BE2C (cell line): ENCODE measurements at regions not wholly inside any gene's neighbourhood (a gene's known extent, or its start where the extent isn't known, plus 50 kb on each side); places are given as distances from the start of the nearest gene placed in this dataset.

ENCODE experiments used
- DNase-seq: peaks from one replicate; pipeline ENCODE4 v3.0.0-alpha.2; 2020
- H3K27me3 ChIP-seq: fragments of 250-450 bp; sonication (Bioruptor Pico); 2 replicates; pipeline ENCODE4 v1.5.1; 2020; ENCODE audit warnings: mild to moderate bottlenecking
- H3K36me3 ChIP-seq: fragments of 250-450 bp; sonication (Bioruptor Pico); 2 replicates; pipeline ENCODE4 v1.5.1; 2020; ENCODE audit warnings: mild to moderate bottlenecking
- H3K4me1 ChIP-seq: fragments of 250-450 bp; sonication (Bioruptor Pico); 2 replicates; pipeline ENCODE4 v1.5.1; 2020
- H3K4me3 ChIP-seq: 2 replicates; pipeline ENCODE4 v1.5.1; 2011; ENCODE audit warnings: low read depth, low read length
- H3K9me3 ChIP-seq: fragments of 250-450 bp; sonication (Bioruptor Pico); 2 replicates; pipeline ENCODE4 v1.5.1; 2020
- TF ChIP-seq, protein P1 (sequence below): IDR thresholded peaks from 2 replicates; pipeline ENCODE4 v1.5.1; 2012; ENCODE audit warnings: mild to moderate bottlenecking, low read depth, low read length

DNA sequence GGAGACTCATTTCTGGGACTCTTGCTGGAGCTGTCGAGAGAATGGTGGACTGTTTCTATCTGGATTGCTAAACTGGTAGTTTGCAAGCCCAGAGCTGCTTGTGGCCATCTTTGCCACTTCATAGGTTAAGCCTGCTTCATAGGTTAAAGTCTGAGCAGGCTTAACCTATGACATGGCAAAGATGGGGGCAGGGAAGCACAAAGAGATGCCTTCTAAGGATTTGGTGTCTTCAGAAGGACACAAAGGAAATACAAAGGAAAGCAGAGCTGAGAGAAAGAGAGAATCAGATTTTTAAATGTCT lies 78.4 kb upstream of the MAX start:
- H3K36me3 ChIP-seq, result no peaks in the 10 kb centered on the region
- peaks cover 7% of the 10 kb centered on the region for H3K4me1 ChIP-seq
- no peaks in the 10 kb centered on the region; the same call in 1 of the 2 replicates for H3K27me3 ChIP-seq
- TF ChIP-seq, protein P1, sequence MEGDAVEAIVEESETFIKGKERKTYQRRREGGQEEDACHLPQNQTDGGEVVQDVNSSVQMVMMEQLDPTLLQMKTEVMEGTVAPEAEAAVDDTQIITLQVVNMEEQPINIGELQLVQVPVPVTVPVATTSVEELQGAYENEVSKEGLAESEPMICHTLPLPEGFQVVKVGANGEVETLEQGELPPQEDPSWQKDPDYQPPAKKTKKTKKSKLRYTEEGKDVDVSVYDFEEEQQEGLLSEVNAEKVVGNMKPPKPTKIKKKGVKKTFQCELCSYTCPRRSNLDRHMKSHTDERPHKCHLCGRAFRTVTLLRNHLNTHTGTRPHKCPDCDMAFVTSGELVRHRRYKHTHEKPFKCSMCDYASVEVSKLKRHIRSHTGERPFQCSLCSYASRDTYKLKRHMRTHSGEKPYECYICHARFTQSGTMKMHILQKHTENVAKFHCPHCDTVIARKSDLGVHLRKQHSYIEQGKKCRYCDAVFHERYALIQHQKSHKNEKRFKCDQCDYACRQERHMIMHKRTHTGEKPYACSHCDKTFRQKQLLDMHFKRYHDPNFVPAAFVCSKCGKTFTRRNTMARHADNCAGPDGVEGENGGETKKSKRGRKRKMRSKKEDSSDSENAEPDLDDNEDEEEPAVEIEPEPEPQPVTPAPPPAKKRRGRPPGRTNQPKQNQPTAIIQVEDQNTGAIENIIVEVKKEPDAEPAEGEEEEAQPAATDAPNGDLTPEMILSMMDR, result no peak
- no peak for DNase-seq
- no peaks in the 10 kb centered on the region for H3K9me3 ChIP-seq
- H3K4me3 ChIP-seq, result no peak overlapping the region

DNA sequence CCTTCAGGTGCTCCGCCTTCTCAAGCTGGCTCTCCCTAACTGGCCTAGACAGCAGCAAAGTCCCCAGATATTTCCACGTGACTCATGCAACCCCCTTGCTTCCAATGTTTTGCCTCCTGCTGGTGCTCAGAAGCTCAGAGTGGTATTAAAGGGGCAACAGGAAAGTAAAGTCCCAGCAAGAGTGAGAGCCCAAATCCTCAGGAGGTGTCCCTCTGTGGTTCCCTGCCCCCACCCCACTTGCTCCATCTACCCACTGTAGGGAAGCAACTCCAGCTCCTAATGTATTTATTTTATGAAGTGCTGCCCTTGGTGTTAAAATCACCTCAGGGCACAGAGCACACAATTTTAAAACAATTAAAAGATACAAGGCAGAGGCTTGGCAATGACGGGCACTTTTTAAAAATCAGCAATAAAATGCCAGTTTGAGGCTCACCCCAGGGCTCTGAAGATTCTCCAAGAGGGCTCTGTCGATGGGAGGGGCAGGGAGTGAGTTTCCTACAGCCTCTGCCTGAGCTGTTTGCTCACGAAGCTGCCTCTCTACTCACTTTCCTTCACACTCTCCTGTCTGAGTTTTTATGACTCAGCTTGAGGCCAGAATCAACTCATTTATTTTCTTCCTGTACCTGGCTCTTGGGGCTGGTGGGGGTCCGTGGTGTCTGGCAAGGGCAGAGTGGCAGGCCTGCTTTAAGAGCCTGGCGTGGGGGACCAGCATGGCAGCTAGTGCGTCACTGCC lies 81.9 kb upstream of the MAX start:
- Histone ChIP-seq H3K9me3 (no peaks in the 10 kb centered on the region), H3K27me3 (no peaks in the 10 kb centered on the region; the same call in 1 of the 2 replicates), H3K36me3 (no peaks in the 10 kb centered on the region), H3K4me1 (peaks cover 7% of the 10 kb centered on the region), H3K4me3 (no peak overlapping the region)
- DNase-seq, result no peak
- TF ChIP-seq, protein P1, result no peak

DNA sequence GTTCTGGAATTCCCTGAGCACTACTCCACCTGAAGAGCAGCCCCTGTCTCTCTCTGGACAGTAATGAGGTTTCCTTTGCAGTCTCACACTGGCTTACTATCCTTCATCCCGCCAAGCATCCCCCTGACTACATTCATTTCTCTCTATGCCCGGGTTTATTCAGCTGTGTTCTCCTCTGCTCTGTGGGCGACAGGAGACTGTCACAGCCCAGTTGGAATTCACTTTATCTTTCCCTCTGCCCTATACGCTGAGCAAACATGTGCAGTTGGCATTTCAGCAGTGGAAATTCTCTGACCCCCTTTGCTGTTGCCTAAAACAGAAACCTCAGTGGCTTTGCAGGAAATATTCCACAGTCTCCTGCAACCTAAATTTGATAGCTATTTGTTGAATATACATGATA lies 83.5 kb upstream of the MAX start:
- no peak for DNase-seq
- Histone ChIP-seq H3K9me3 (no peaks in the 10 kb centered on the region), H3K27me3 (no peaks in the 10 kb centered on the region; the same call in 1 of the 2 replicates), H3K4me1 (no peaks in the 10 kb centered on the region), H3K36me3 (no peaks in the 10 kb centered on the region), H3K4me3 (no peak overlapping the region)
- TF ChIP-seq, protein P1, result no peak

DNA sequence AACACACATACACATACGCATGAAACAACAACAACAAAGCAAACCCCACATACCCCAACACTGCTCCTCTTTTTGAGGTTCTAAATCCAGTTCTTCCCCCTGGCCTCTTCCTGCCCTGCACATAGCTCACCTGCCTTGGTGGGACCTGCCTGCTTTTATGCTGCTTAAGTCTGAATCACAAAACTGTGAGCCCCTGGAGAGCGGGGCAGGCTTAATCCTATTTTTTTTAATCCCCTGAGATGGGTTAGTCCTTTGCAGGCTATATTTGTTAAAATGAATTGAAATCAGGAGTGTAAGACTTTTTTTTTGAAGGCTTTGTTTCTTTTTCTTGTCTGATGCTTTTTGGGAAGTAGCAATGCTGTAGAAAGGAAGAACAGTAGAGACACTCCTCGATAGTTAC lies 84.6 kb upstream of the MAX start:
- Histone ChIP-seq H3K4me3 (no peak overlapping the region), H3K27me3 (no peaks in the 10 kb centered on the region; the same call in 1 of the 2 replicates), H3K4me1 (no peaks in the 10 kb centered on the region), H3K9me3 (no peaks in the 10 kb centered on the region), H3K36me3 (no peaks in the 10 kb centered on the region)
- DNase-seq, result no peak
- TF ChIP-seq, protein P1, result no peak

DNA sequence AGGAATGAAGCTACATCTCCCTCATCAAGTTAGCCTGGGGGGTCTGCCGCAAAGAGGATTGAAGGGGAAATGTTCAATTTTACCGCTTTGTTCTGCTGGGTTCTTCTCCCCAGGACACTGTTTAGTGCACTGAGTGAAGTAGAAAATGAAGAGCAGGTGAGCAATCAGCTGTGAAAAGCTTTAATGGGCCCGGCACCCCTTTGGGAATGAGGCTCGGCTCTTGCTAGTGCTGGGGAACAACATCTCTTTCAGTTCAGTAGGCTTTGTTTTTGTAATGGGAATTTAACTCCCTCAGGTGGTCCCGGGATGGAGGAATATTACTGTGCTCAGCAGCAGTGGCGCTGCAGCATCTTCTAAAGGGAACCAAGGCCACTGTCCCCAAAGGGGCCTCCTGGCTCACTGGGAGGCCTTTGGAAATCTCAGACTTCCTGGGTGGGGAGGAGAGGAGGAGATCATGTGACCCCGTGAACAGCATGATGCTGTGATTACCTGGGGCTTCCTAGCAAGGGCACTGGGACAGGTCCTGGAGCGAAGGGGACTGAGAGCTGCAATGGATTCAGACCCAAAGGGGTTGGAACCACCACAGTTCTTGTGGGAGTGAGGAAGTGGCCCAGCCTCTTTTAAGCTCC lies 85.2 kb upstream of the MAX start:
- DNase-seq, result no peak
- Histone ChIP-seq H3K9me3 (no peaks in the 10 kb centered on the region), H3K4me1 (no peaks in the 10 kb centered on the region), H3K27me3 (no peaks in the 10 kb centered on the region; the same call in 1 of the 2 replicates), H3K4me3 (no peak overlapping the region), H3K36me3 (no peaks in the 10 kb centered on the region)
- TF ChIP-seq, protein P1, result no peak

DNA sequence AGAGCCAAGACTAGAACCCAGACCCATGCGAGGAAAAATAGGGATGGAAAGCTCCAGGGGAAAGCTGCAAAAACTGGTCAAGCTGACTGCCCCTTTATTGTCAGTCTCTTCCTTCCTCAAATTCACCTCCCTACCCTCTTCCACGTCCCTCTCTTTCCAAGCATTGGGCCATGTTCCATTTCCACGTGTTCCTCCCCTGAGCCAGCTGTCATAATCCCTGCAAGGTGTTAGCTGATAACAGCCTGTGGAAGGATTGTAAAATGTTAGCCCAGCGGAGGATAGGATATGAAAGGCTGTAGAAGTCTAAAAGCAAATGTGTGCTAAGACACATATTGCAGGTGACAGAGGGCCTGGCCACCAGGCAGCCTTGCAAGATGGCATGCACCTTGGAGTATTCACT lies 88.0 kb upstream of the MAX start:
- Histone ChIP-seq H3K27me3 (no peaks in the 10 kb centered on the region; the same call in 1 of the 2 replicates), H3K4me1 (no peaks in the 10 kb centered on the region), H3K9me3 (no peaks in the 10 kb centered on the region), H3K36me3 (no peaks in the 10 kb centered on the region), H3K4me3 (no peak overlapping the region)
- DNase-seq, result no peak
- TF ChIP-seq, protein P1, result no peak
